Mesendoderm (in vitro differentiated cells): ENCODE measurements at regions not wholly inside any gene's neighbourhood (a gene's known extent, or its start where the extent isn't known, plus 50 kb on each side); places are given as distances from the start of the nearest gene placed in this dataset.

Source experiments
- DNase-seq: peaks from one replicate; pipeline ENCODE4 v3.0.0; 2013
- H2AK5ac ChIP-seq: 2 replicates; pipeline ENCODE4 v1.6.1; 2013; ENCODE audit warnings: low read length, inconsistent platforms
- H2BK120ac ChIP-seq: 2 replicates; pipeline ENCODE4 v1.6.1; 2013; ENCODE audit warnings: low read depth, mild to moderate bottlenecking, low read length, moderate library complexity, mixed read lengths
- H2BK15ac ChIP-seq: replicated peaks from 2 replicates; pipeline ENCODE4 v1.6.1; 2013; ENCODE audit warnings: low read depth, mild to moderate bottlenecking, moderate library complexity
- H2BK5ac ChIP-seq: 2 replicates; pipeline ENCODE4 v1.6.1; 2013; ENCODE audit warnings: low read length, inconsistent platforms
- H3K18ac ChIP-seq: 2 replicates; pipeline ENCODE4 v1.6.1; 2013; ENCODE audit warnings: mild to moderate bottlenecking, low read length, mixed read lengths
- H3K23ac ChIP-seq: one replicate; pipeline ENCODE4 v1.6.1; 2013; ENCODE audit warnings: low read length
- H3K27ac ChIP-seq: 2 replicates; pipeline ENCODE4 v1.5.1; 2013; ENCODE audit warnings: low read depth, mild to moderate bottlenecking, inconsistent platforms, low read length, moderate library complexity
- H3K27me3 ChIP-seq: 2 replicates; pipeline ENCODE4 v1.6.1; 2013; ENCODE audit warnings: low read length, control low read depth, mild to moderate bottlenecking, inconsistent platforms; ENCODE audit not compliant: insufficient read depth, poor library complexity
- H3K36me3 ChIP-seq: 2 replicates; pipeline ENCODE4 v1.6.1; 2013; ENCODE audit warnings: low read length, inconsistent platforms; ENCODE audit not compliant: control insufficient read depth, insufficient read depth
- H3K4ac ChIP-seq: one replicate; pipeline ENCODE4 v1.6.1; 2013; ENCODE audit warnings: low read depth, mild to moderate bottlenecking, low read length, moderate library complexity
- H3K4me1 ChIP-seq: 2 replicates; pipeline ENCODE4 v1.6.1; 2013; ENCODE audit warnings: low read depth, low read length, inconsistent platforms; ENCODE audit not compliant: control insufficient read depth
- H3K4me2 ChIP-seq: 2 replicates; pipeline ENCODE4 v1.6.1; 2013; ENCODE audit warnings: low read length
- H3K4me3 ChIP-seq: 2 replicates; pipeline ENCODE4 v1.5.1; 2013; ENCODE audit warnings: mild to moderate bottlenecking, low read length
- H3K56ac ChIP-seq: one replicate; pipeline ENCODE4 v1.6.1; 2013; ENCODE audit warnings: low read length
- H3K79me1 ChIP-seq: 2 replicates; pipeline ENCODE4 v1.6.1; 2013; ENCODE audit warnings: low read length, inconsistent platforms
- H3K79me2 ChIP-seq: 2 replicates; pipeline ENCODE4 v1.6.1; 2013; ENCODE audit warnings: mild to moderate bottlenecking, low read length; ENCODE audit not compliant: control insufficient read depth, insufficient read depth
- H3K9ac ChIP-seq: 2 replicates; pipeline ENCODE4 v1.6.1; 2013; ENCODE audit warnings: low read length, inconsistent platforms
- H4K5ac ChIP-seq: one replicate; pipeline ENCODE4 v1.6.1; 2013; ENCODE audit warnings: low read length
- H4K8ac ChIP-seq: one replicate; pipeline ENCODE4 v1.6.1; 2013; ENCODE audit warnings: low read depth, mild to moderate bottlenecking, control low read depth, low read length, moderate library complexity
- WGBS: extraction: QIAGEN DNeasy Blood & Tissue Kit; methylation state at CpG from one replicate; pipeline ENCODE4 v1.1.7; 2013; ENCODE audit warnings: low lambda C conversion rate, missing lambda C conversion rate; ENCODE audit not compliant: insufficient coverage; ENCODE audit errors: extremely low coverage; 5-methylcytosine and 5-hydroxymethylcytosine counted together

GRCh38 chr6:48447251-48447650 lies 336.3 kb upstream of the PTCHD4 start:
- Histone ChIP-seq H3K4me2 (no peak overlapping the region), H3K4me1 (no peaks in the 10 kb centered on the region), H3K9ac (no peak overlapping the region), H3K79me2 (no peaks in the 10 kb centered on the region), H2BK120ac (no peak overlapping the region), H3K36me3 (no peaks in the 10 kb centered on the region), H3K56ac (no peak overlapping the region), H3K27ac (no peak overlapping the region), H3K4me3 (no peak overlapping the region), H2BK15ac (no peak overlapping the region), H3K4ac (no peak overlapping the region), H4K8ac (no peak overlapping the region), H3K23ac (no peak overlapping the region), H2BK5ac (no peak overlapping the region), H3K79me1 (no peaks in the 10 kb centered on the region), H4K5ac (no peak overlapping the region), H3K18ac (no peak overlapping the region), H3K27me3 (no peaks in the 10 kb centered on the region), H2AK5ac (no peak overlapping the region)
- DNase-seq = no peak
- 100% methylated on average over 2 of the region's 5 CpGs for WGBS

- Histone ChIP-seq H3K36me3 (no peaks in the 10 kb centered on the region), H3K27ac (no peak overlapping the region), H2BK15ac (no peak overlapping the region), H3K9ac (no peak overlapping the region), H3K23ac (no peak overlapping the region), H3K27me3 (no peaks in the 10 kb centered on the region), H2BK120ac (no peak overlapping the region), H3K18ac (no peak overlapping the region), H4K5ac (no peak overlapping the region), H4K8ac (no peak overlapping the region), H3K56ac (no peak overlapping the region), H3K4me3 (no peak overlapping the region), H2AK5ac (no peak overlapping the region), H3K79me2 (no peaks in the 10 kb centered on the region), H3K4ac (no peak overlapping the region), H3K79me1 (no peaks in the 10 kb centered on the region), H3K4me2 (no peak overlapping the region), H3K4me1 (no peaks in the 10 kb centered on the region), H2BK5ac (no peak overlapping the region)
- DNase-seq = no peak
Observed at GRCh38 chr6:48429610-48430009, 318.6 kb upstream of the PTCHD4 start.

GRCh38 chr6:48429021-48429420 lies 318.0 kb upstream of the PTCHD4 start:
- H3K4me1 ChIP-seq = no peaks in the 10 kb centered on the region
- H3K36me3 ChIP-seq = no peaks in the 10 kb centered on the region
- H2AK5ac ChIP-seq = no peak overlapping the region
- no peak overlapping the region for H3K23ac ChIP-seq
- H4K5ac ChIP-seq = no peak overlapping the region
- no peak overlapping the region for H3K4me2 ChIP-seq
- H3K4ac ChIP-seq = no peak overlapping the region
- no peaks in the 10 kb centered on the region for H3K79me2 ChIP-seq
- no peaks in the 10 kb centered on the region for H3K79me1 ChIP-seq
- H4K8ac ChIP-seq = no peak overlapping the region
- H3K27me3 ChIP-seq = no peaks in the 10 kb centered on the region
- H2BK120ac ChIP-seq = no peak overlapping the region
- H3K27ac ChIP-seq = no peak overlapping the region
- no peak overlapping the region for H2BK15ac ChIP-seq
- no peak overlapping the region for H3K18ac ChIP-seq
- H3K9ac ChIP-seq = no peak overlapping the region
- DNase-seq = no peak
- H3K56ac ChIP-seq = no peak overlapping the region
- H2BK5ac ChIP-seq = no peak overlapping the region
- no peak overlapping the region for H3K4me3 ChIP-seq

GRCh38 chr6:48426636-48427035 lies 315.6 kb upstream of the PTCHD4 start:
- no peaks in the 10 kb centered on the region for H3K79me1 ChIP-seq
- H3K56ac ChIP-seq = no peak overlapping the region
- H3K4me1 ChIP-seq = no peaks in the 10 kb centered on the region
- H2BK15ac ChIP-seq = no peak overlapping the region
- H3K36me3 ChIP-seq = no peaks in the 10 kb centered on the region
- H3K18ac ChIP-seq = no peak overlapping the region
- no peak overlapping the region for H4K5ac ChIP-seq
- H3K4me2 ChIP-seq = no peak overlapping the region
- H3K9ac ChIP-seq = no peak overlapping the region
- H3K27me3 ChIP-seq = no peaks in the 10 kb centered on the region
- no peak overlapping the region for H3K4me3 ChIP-seq
- no peak overlapping the region for H2BK120ac ChIP-seq
- no peak for DNase-seq
- WGBS = no CpG with 5 or more reads among the region's 3 CpGs
- no peak overlapping the region for H2AK5ac ChIP-seq
- H3K79me2 ChIP-seq = no peaks in the 10 kb centered on the region
- no peak overlapping the region for H4K8ac ChIP-seq
- H3K27ac ChIP-seq = no peak overlapping the region
- no peak overlapping the region for H3K4ac ChIP-seq
- no peak overlapping the region for H3K23ac ChIP-seq
- H2BK5ac ChIP-seq = no peak overlapping the region

- Histone ChIP-seq H3K9ac (no peak overlapping the region), H2BK15ac (no peak overlapping the region), H3K56ac (no peak overlapping the region), H3K36me3 (no peaks in the 10 kb centered on the region), H3K27me3 (no peaks in the 10 kb centered on the region), H3K4me2 (no peak overlapping the region), H3K79me1 (no peaks in the 10 kb centered on the region), H3K4ac (no peak overlapping the region), H2BK120ac (no peak overlapping the region), H2AK5ac (no peak overlapping the region), H2BK5ac (no peak overlapping the region), H3K27ac (no peak overlapping the region), H4K5ac (no peak overlapping the region), H3K18ac (no peak overlapping the region), H3K23ac (no peak overlapping the region), H3K4me1 (no peaks in the 10 kb centered on the region), H4K8ac (no peak overlapping the region), H3K79me2 (no peaks in the 10 kb centered on the region), H3K4me3 (no peak overlapping the region)
- WGBS = no CpG with 5 or more reads among the region's 1 CpG
- DNase-seq = no peak
Observed at GRCh38 chr6:48423640-48424365, 312.8 kb upstream of the PTCHD4 start.

GRCh38 chr6:48419992-48420391 lies 309.0 kb upstream of the PTCHD4 start:
- H2BK120ac ChIP-seq = no peak overlapping the region
- H4K8ac ChIP-seq = no peak overlapping the region
- no peak overlapping the region for H3K27ac ChIP-seq
- no peak overlapping the region for H3K9ac ChIP-seq
- no peak overlapping the region for H3K4ac ChIP-seq
- no peaks in the 10 kb centered on the region for H3K36me3 ChIP-seq
- no peak overlapping the region for H2BK5ac ChIP-seq
- no peak overlapping the region for H3K23ac ChIP-seq
- WGBS = no CpG with 5 or more reads among the region's 1 CpG
- H3K4me1 ChIP-seq = no peaks in the 10 kb centered on the region
- no peak overlapping the region for H4K5ac ChIP-seq
- no peak overlapping the region for H2AK5ac ChIP-seq
- H3K27me3 ChIP-seq = no peaks in the 10 kb centered on the region
- no peak overlapping the region for H3K4me3 ChIP-seq
- H3K79me1 ChIP-seq = no peaks in the 10 kb centered on the region
- no peak overlapping the region for H3K56ac ChIP-seq
- no peak for DNase-seq
- no peak overlapping the region for H3K4me2 ChIP-seq
- H3K18ac ChIP-seq = no peak overlapping the region
- no peak overlapping the region for H2BK15ac ChIP-seq
- H3K79me2 ChIP-seq = no peaks in the 10 kb centered on the region
